Fibroblast of lung (primary cell): ENCODE measurements at regions not wholly inside any gene's neighbourhood (a gene's known extent, or its start where the extent isn't known, plus 50 kb on each side); places are given as distances from the start of the nearest gene placed in this dataset.

Source experiments
- DNase-seq, 2 donors: peaks; one replicate each; pipeline versions ENCODE4 v3.0.0 to v3.0.0-alpha.2; 2010; ENCODE audit warnings: low read depth in 2 of 2
- H2AFZ ChIP-seq: 2 replicates; pipeline ENCODE4 v1.5.1; 2012; ENCODE audit warnings: low read length, control low read depth, inconsistent platforms
- H3K27ac ChIP-seq: 2 replicates; pipeline ENCODE4 v1.5.1; 2011; ENCODE audit warnings: low read length, control low read depth; ENCODE audit not compliant: insufficient read depth
- H3K27me3 ChIP-seq: 2 replicates; pipeline ENCODE4 v1.5.1; 2011; ENCODE audit warnings: mild to moderate bottlenecking, low read length; ENCODE audit not compliant: control insufficient read depth, insufficient read depth
- H3K36me3 ChIP-seq: 2 replicates; pipeline ENCODE4 v1.5.1; 2011; ENCODE audit warnings: low read length; ENCODE audit not compliant: control insufficient read depth, insufficient read depth
- H3K4me1 ChIP-seq: 2 replicates; pipeline ENCODE4 v1.5.1; 2011; ENCODE audit warnings: low read length; ENCODE audit not compliant: control insufficient read depth, insufficient read depth; ENCODE audit errors: extremely low read depth
- H3K4me2 ChIP-seq: 2 replicates; pipeline ENCODE4 v1.5.1; 2011; ENCODE audit warnings: low read length, control low read depth; ENCODE audit not compliant: insufficient read depth; ENCODE audit errors: extremely low read depth
- H3K4me3 ChIP-seq, 4 experiments: fragments of 200-600 bp in 1 of 4; sonication (generic) in 1 of 4; replicated peaks in 1 of 4; 2 replicates each; pipeline ENCODE4 v1.5.1; 2011 to 2016; ENCODE audit warnings: low read length in 4 of 4, low read depth in 3 of 4, mild to moderate bottlenecking in 3 of 4, control low read depth in 2 of 4, inconsistent platforms in 1 of 4, mixed read lengths in 1 of 4; ENCODE audit not compliant: insufficient read depth in 1 of 4; ENCODE audit errors: control extremely low read depth in 1 of 4
- H3K79me2 ChIP-seq: 2 replicates; pipeline ENCODE4 v1.5.1; 2012; ENCODE audit warnings: mild to moderate bottlenecking, low read length, inconsistent platforms; ENCODE audit not compliant: control insufficient read depth, insufficient read depth
- H3K9ac ChIP-seq: 2 replicates; pipeline ENCODE4 v1.5.1; 2011; ENCODE audit warnings: mild to moderate bottlenecking, low read length, control low read depth; ENCODE audit not compliant: insufficient read depth
- H3K9me3 ChIP-seq: 2 replicates; pipeline ENCODE4 v1.5.1; 2012; ENCODE audit warnings: low read depth, low read length; ENCODE audit not compliant: control insufficient read depth, insufficient read depth
- H4K20me1 ChIP-seq: 2 replicates; pipeline ENCODE4 v1.5.1; 2011; ENCODE audit warnings: low read length; ENCODE audit not compliant: control insufficient read depth, insufficient read depth; ENCODE audit errors: extremely low read depth
- CTCF ChIP-seq, 2 donors: IDR thresholded peaks in 1 of 2; conservative IDR thresholded peaks in 1 of 2; 1 replicate in 1 of 2; 2 replicates in 1 of 2; pipeline ENCODE4 v1.5.1; 2011 to 2012; ENCODE audit warnings: low read length in 2 of 2, control low read depth in 1 of 2, inconsistent platforms in 1 of 2, low read depth in 1 of 2, mild to moderate bottlenecking in 1 of 2
- EZH2 ChIP-seq: IDR thresholded peaks from 2 replicates; pipeline ENCODE4 v1.5.1; 2012; ENCODE audit warnings: low read length, control low read depth, mild to moderate bottlenecking; ENCODE audit errors: missing control alignments

GRCh38 chr3:178041931-178042330 is 494.3 kb upstream of the KCNMB2 start:
- Histone ChIP-seq H3K36me3 (no peaks in the 10 kb centered on the region), H4K20me1 (no peaks in the 10 kb centered on the region), H3K79me2 (no peaks in the 10 kb centered on the region), H3K27ac (no peak overlapping the region), H3K4me1 (no peaks in the 10 kb centered on the region), H3K4me2 (no peak overlapping the region), H3K9ac (no peak overlapping the region), H2AFZ (peak overlapping the region; percentile 45), H3K4me3 (no peak overlapping the region), H3K27me3 (no peaks in the 10 kb centered on the region), H3K9me3 (no peaks in the 10 kb centered on the region)
- DNase-seq = no peak
- TF ChIP-seq EZH2 = no peak
- no peak for TF ChIP-seq CTCF (conservative IDR thresholded peaks at IDR 0.05 in 1 of 2, IDR thresholded peaks at IDR 0.05 in 1 of 2; ENCODE audit: low read depth in 1 of 2, low read length in 2 of 2)

DNA sequence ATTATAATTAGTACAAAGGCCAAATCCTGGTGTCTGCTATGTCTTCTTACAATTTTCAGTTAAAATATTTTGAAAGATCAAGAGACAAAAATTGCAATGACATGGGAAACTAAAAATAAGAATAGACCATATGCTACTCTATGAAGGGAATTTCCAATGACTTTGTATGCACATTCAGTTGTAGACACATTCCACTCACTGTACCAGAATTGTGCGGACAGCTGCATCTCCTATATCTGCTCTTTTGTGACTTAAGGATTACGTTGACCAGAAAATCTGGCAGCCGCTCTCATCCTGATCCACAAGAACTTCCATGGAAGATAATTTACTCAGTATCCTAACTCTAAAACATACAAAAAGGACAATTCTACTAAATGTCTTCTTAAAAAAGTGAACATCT is 493.9 kb upstream of the KCNMB2 start:
- Histone ChIP-seq H3K79me2 (no peaks in the 10 kb centered on the region), H2AFZ (no peak overlapping the region), H3K9ac (no peak overlapping the region), H3K27ac (no peak overlapping the region), H3K4me1 (no peaks in the 10 kb centered on the region), H3K27me3 (no peaks in the 10 kb centered on the region), H3K4me3 (no peak overlapping the region), H3K9me3 (no peaks in the 10 kb centered on the region), H3K4me2 (no peak overlapping the region), H4K20me1 (no peaks in the 10 kb centered on the region), H3K36me3 (no peaks in the 10 kb centered on the region)
- no peak for DNase-seq
- no peak for TF ChIP-seq EZH2
- TF ChIP-seq CTCF (conservative IDR thresholded peaks at IDR 0.05 in 1 of 2, IDR thresholded peaks at IDR 0.05 in 1 of 2; ENCODE audit: low read depth in 1 of 2, low read length in 2 of 2) = no peak

DNA sequence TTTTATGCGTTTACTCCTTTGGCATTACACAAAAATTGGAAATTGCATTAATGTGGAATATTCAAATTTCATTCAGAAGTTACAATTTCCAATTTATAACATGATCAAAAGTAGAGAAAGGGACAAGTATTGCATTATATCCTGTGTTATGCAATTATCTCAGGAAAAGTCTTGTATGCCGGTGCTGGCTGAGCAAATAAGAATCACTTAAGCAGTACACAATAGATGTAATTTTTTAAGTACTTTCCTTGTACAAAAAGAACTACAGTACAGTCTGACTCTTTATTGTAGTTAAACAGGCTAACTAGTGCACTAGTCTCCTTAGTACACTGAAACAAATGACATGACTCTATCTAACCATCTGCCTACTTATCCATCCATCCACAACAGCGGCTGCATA is 493.2 kb upstream of the KCNMB2 start:
- no peaks in the 10 kb centered on the region for H3K27me3 ChIP-seq
- TF ChIP-seq EZH2 = no peak
- no peak for TF ChIP-seq CTCF (conservative IDR thresholded peaks at IDR 0.05 in 1 of 2, IDR thresholded peaks at IDR 0.05 in 1 of 2; ENCODE audit: low read depth in 1 of 2, low read length in 2 of 2)
- no peaks in the 10 kb centered on the region for H3K4me1 ChIP-seq
- no peaks in the 10 kb centered on the region for H3K9me3 ChIP-seq
- DNase-seq = peak in 1 of 2 donors; percentile 15
- no peak overlapping the region for H3K9ac ChIP-seq
- H2AFZ ChIP-seq = no peak overlapping the region
- no peaks in the 10 kb centered on the region for H3K36me3 ChIP-seq
- H3K79me2 ChIP-seq = no peaks in the 10 kb centered on the region
- H3K4me3 ChIP-seq = no peak overlapping the region
- H3K27ac ChIP-seq = no peak overlapping the region
- H4K20me1 ChIP-seq = no peaks in the 10 kb centered on the region
- no peak overlapping the region for H3K4me2 ChIP-seq
